Fibroblast of lung (primary cell): ENCODE measurements at regions not wholly inside any gene's neighbourhood (a gene's known extent, or its start where the extent isn't known, plus 50 kb on each side); places are given as distances from the start of the nearest gene placed in this dataset.

Source experiments
- DNase-seq, 2 donors: peaks; one replicate each; pipeline versions ENCODE4 v3.0.0 to v3.0.0-alpha.2; 2010; ENCODE audit warnings: low read depth in 2 of 2
- H2AFZ ChIP-seq: 2 replicates; pipeline ENCODE4 v1.5.1; 2012; ENCODE audit warnings: low read length, control low read depth, inconsistent platforms
- H3K27ac ChIP-seq: 2 replicates; pipeline ENCODE4 v1.5.1; 2011; ENCODE audit warnings: low read length, control low read depth; ENCODE audit not compliant: insufficient read depth
- H3K27me3 ChIP-seq: 2 replicates; pipeline ENCODE4 v1.5.1; 2011; ENCODE audit warnings: mild to moderate bottlenecking, low read length; ENCODE audit not compliant: control insufficient read depth, insufficient read depth
- H3K36me3 ChIP-seq: 2 replicates; pipeline ENCODE4 v1.5.1; 2011; ENCODE audit warnings: low read length; ENCODE audit not compliant: control insufficient read depth, insufficient read depth
- H3K4me1 ChIP-seq: 2 replicates; pipeline ENCODE4 v1.5.1; 2011; ENCODE audit warnings: low read length; ENCODE audit not compliant: control insufficient read depth, insufficient read depth; ENCODE audit errors: extremely low read depth
- H3K4me2 ChIP-seq: 2 replicates; pipeline ENCODE4 v1.5.1; 2011; ENCODE audit warnings: low read length, control low read depth; ENCODE audit not compliant: insufficient read depth; ENCODE audit errors: extremely low read depth
- H3K4me3 ChIP-seq, 4 experiments: fragments of 200-600 bp in 1 of 4; sonication (generic) in 1 of 4; replicated peaks in 1 of 4; 2 replicates each; pipeline ENCODE4 v1.5.1; 2011 to 2016; ENCODE audit warnings: low read length in 4 of 4, low read depth in 3 of 4, mild to moderate bottlenecking in 3 of 4, control low read depth in 2 of 4, inconsistent platforms in 1 of 4, mixed read lengths in 1 of 4; ENCODE audit not compliant: insufficient read depth in 1 of 4; ENCODE audit errors: control extremely low read depth in 1 of 4
- H3K79me2 ChIP-seq: 2 replicates; pipeline ENCODE4 v1.5.1; 2012; ENCODE audit warnings: mild to moderate bottlenecking, low read length, inconsistent platforms; ENCODE audit not compliant: control insufficient read depth, insufficient read depth
- H3K9ac ChIP-seq: 2 replicates; pipeline ENCODE4 v1.5.1; 2011; ENCODE audit warnings: mild to moderate bottlenecking, low read length, control low read depth; ENCODE audit not compliant: insufficient read depth
- H3K9me3 ChIP-seq: 2 replicates; pipeline ENCODE4 v1.5.1; 2012; ENCODE audit warnings: low read depth, low read length; ENCODE audit not compliant: control insufficient read depth, insufficient read depth
- H4K20me1 ChIP-seq: 2 replicates; pipeline ENCODE4 v1.5.1; 2011; ENCODE audit warnings: low read length; ENCODE audit not compliant: control insufficient read depth, insufficient read depth; ENCODE audit errors: extremely low read depth
- CTCF ChIP-seq, 2 donors: IDR thresholded peaks in 1 of 2; conservative IDR thresholded peaks in 1 of 2; 1 replicate in 1 of 2; 2 replicates in 1 of 2; pipeline ENCODE4 v1.5.1; 2011 to 2012; ENCODE audit warnings: low read length in 2 of 2, control low read depth in 1 of 2, inconsistent platforms in 1 of 2, low read depth in 1 of 2, mild to moderate bottlenecking in 1 of 2
- EZH2 ChIP-seq: IDR thresholded peaks from 2 replicates; pipeline ENCODE4 v1.5.1; 2012; ENCODE audit warnings: low read length, control low read depth, mild to moderate bottlenecking; ENCODE audit errors: missing control alignments

- no peaks in the 10 kb centered on the region for H3K27me3 ChIP-seq
- H4K20me1 ChIP-seq, result no peaks in the 10 kb centered on the region
- no peak for DNase-seq
- H2AFZ ChIP-seq, result no peak overlapping the region
- H3K9ac ChIP-seq, result no peak overlapping the region
- no peaks in the 10 kb centered on the region for H3K9me3 ChIP-seq
- no peak overlapping the region for H3K27ac ChIP-seq
- no peaks in the 10 kb centered on the region for H3K36me3 ChIP-seq
- no peaks in the 10 kb centered on the region for H3K79me2 ChIP-seq
- TF ChIP-seq CTCF (conservative IDR thresholded peaks at IDR 0.05 in 1 of 2, IDR thresholded peaks at IDR 0.05 in 1 of 2; ENCODE audit: low read depth in 1 of 2, low read length in 2 of 2) (no peak), EZH2 (no peak)
- peaks cover 10% of the 10 kb centered on the region for H3K4me1 ChIP-seq
- no peak overlapping the region for H3K4me2 ChIP-seq
- no peak overlapping the region for H3K4me3 ChIP-seq
Measured at GRCh38 chr2:8548065-8548618, 133.7 kb upstream of the ID2 start.

GRCh38 chr2:8548619-8549150 is 133.2 kb upstream of the ID2 start:
- Histone ChIP-seq H3K4me1 (peaks cover 8% of the 10 kb centered on the region), H2AFZ (no peak overlapping the region), H3K27ac (no peak overlapping the region), H3K36me3 (no peaks in the 10 kb centered on the region), H3K27me3 (no peaks in the 10 kb centered on the region), H3K4me3 (no peak overlapping the region), H3K9me3 (no peaks in the 10 kb centered on the region), H4K20me1 (no peaks in the 10 kb centered on the region), H3K79me2 (no peaks in the 10 kb centered on the region), H3K9ac (no peak overlapping the region), H3K4me2 (no peak overlapping the region)
- DNase-seq, result no peak
- no peak for TF ChIP-seq CTCF (conservative IDR thresholded peaks at IDR 0.05 in 1 of 2, IDR thresholded peaks at IDR 0.05 in 1 of 2; ENCODE audit: low read depth in 1 of 2, low read length in 2 of 2)
- TF ChIP-seq EZH2, result no peak

GRCh38 chr2:8549273-8549922 is 132.5 kb upstream of the ID2 start:
- H2AFZ ChIP-seq, result no peak overlapping the region
- no peaks in the 10 kb centered on the region for H3K27me3 ChIP-seq
- TF ChIP-seq EZH2 (no peak), CTCF (conservative IDR thresholded peaks at IDR 0.05 in 1 of 2, IDR thresholded peaks at IDR 0.05 in 1 of 2; ENCODE audit: low read depth in 1 of 2, low read length in 2 of 2) (no peak)
- no peak overlapping the region for H3K4me3 ChIP-seq
- no peaks in the 10 kb centered on the region for H3K9me3 ChIP-seq
- no peak overlapping the region for H3K9ac ChIP-seq
- DNase-seq, result no peak
- H3K4me1 ChIP-seq, result peaks cover 2% of the 10 kb centered on the region
- H4K20me1 ChIP-seq, result no peaks in the 10 kb centered on the region
- H3K79me2 ChIP-seq, result no peaks in the 10 kb centered on the region
- H3K36me3 ChIP-seq, result no peaks in the 10 kb centered on the region
- H3K27ac ChIP-seq, result no peak overlapping the region
- no peak overlapping the region for H3K4me2 ChIP-seq
